NCI-H82 (cell line): ENCODE measurements at regions not wholly inside any gene's neighbourhood (a gene's known extent, or its start where the extent isn't known, plus 50 kb on each side); places are given as distances from the start of the nearest gene placed in this dataset.

ENCODE experiments used
- DNase-seq: peaks from one replicate; lab custom pipeline; 2025; lab: John Stamatoyannopoulos, UW

DNA sequence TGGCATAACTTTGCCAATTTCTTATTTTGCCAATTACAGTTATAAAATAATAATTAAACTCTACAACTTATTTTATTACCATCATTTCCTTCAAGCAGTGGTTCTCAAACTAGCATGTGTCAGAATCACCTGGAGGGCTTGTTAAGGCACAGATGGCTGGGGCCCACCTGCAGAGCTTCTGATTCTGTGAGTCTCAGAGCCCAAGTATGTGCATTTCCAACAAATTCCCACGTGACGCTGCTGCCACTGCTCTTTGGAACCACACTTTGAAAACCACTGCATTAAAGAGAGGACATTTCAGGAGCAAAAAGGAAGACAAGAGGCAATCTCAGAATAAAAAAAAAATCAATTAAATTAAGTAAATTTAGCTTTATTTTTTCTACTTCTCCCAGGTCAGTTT lies 94.0 kb upstream of the HNRNPA3 start:
- no peak for DNase-seq

DNA sequence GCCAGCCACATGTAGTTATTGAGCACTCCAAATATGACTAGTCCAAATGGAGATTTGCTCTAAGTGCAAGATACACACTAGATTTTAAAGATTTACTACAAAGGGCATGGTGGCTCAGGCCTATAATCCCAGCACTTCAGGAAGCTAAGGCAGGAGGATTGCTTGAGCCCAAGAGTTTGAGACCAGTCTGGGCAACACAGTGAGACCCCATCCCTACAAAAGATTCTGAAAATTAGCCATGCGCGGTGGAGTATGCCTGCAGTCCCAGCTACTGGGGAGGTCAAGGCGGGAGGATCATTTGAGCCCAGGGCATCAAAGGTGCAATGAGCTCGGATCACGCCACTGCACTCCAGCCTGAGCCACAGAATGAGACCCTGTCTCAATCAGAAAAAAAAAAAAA lies 93.5 kb upstream of the HNRNPA3 start:
- no peak for DNase-seq

DNA sequence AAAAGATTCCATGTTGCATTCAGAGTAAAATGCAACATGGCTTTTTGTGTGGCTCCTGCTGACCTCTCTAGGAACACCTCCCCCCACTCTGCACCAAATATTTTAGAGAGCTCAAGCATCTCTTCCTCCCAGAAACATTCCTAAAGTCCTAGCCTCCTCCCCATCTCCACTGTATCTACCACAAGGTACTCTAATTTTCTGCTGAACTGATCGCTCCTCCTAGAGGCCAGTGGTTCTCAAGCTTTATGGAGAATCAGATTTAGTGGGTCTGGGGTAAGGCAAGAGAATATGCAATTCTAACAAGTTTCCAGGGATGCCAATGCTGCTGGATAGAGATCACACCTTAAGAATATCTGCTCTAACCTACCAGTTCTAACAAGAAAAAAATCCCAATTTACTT lies 89.5 kb upstream of the HNRNPA3 start:
- no peak for DNase-seq

DNA sequence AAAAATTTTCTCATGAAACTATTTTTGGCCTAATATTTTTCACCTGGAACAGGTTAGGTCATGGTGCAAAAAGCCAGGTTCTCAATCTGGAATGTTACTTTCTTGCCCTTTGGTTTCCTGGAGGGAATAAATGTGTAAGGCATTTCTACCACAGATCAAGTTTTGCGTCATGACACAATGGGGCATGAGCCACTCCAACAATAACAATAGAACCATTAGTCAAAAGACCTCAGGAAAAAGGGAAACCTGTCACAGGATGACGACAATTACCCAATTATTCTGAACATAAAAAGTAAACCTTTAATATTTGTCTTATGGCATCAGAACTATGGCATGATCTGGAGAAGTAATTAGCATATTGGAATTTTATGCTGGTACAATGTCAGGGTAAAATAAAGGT lies 88.2 kb upstream of the HNRNPA3 start:
- no peak for DNase-seq

DNA sequence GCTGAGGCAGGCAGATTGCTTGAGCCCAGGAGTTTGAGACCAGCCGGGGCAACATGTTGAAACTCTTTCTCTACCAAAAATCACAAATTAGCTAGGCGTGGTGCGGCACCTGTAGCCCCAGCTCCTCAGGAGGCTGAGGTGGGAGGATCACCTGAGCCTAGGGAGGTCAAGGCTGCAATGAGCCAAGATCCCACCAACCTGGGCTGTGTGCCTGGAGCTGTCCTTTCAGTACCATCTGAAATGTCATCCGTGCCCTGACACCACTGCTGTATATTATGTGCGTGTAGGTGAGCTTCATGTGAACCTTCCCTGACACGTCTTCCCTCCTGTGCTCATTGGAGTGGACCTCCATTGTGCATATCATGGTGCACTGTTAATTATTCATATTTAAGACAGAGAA lies 84.8 kb upstream of the HNRNPA3 start:
- DNase-seq = no peak

DNA sequence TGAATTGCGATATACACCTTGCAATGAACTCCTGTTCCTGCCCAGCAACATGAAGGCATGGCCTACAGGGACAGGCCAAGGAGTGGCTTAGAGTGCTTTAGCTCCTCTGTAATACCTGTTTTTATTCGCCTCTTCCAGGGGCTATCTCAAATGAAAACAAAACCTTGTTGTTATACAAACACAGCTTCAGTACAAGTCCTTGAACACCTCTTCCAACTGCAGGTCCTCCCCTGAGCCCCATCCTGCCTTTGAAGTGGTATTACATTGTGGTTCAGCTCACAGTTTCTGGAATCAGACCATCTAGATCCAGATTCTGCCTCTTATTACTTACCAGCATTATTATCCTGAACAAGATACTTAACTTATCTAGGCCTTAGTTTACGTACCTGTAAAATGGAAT lies 83.0 kb upstream of the HNRNPA3 start:
- no peak for DNase-seq

DNA sequence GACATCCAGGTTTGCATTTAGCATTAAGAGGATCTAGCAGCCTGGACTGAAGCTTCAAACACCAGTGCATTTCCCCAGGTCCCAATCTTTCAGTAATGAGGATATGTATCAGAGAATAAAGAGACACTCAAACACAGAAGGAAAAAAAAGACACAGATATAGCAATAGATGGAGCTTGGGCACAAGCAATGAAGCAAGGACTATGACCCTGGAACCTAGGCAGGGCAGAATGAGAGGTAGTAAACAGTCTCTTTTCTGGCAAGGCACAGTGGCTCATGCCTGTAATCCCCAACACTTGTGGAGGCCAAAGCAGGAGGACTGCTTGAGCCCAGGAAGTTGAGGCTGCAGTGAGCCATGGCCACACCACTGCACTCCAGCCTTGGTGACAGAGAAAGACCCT lies 80.7 kb upstream of the HNRNPA3 start:
- no peak for DNase-seq

DNA sequence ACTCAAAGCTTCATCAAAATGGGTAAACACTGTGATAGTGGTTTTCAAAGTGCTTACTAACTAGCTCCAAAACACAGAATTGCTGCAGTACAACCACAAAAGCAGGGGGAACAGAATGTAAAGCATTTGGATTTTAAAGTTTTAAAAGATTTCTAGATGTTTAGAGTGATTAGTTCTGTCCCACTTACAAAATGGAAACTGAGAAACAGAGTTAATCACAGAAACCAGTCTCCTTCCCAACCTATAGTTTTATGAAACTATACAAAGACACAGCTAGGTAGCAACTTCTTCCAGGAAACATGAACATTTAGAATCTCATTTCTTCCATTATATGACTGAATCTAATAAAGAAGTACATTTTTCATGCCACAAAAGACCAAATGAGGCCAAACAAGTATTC lies 73.8 kb upstream of the HNRNPA3 start:
- no peak for DNase-seq

DNA sequence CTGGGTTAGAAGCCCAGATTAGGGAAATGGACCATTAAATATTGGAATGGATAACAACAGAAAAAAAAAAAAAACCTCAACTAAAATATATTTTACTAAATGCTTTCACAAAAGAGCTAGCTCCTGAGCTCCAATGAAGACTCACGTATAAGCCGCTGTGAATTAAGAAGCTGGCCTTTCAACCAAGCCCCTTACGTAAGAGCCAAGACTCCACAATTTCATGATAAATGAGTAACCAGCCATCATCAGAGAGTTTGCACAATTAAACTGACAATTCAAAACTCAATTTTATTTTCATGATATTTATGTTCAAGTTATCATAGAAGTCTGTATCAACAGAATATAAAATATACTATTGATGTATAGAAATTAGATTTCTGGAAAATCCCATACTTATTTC lies 70.7 kb upstream of the HNRNPA3 start:
- DNase-seq = no peak

DNA sequence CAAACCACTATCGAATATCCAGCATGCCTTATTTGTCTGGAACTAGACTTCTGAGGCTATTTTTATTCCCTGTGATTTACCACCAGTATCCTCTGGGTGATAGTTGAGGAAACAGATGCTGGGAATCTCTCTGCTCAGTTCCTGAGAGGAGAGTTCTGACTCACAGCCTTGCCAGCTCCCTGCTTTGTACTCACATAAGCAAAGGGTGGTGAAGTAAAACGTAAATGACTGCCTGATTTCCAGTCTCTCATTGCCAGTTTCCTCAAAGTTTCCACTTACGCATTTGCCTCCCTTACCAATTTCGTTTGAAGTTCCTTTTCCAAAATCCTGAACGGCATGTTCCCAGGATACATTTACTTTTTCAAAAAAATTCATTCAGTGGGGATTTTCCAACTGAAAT lies 69.2 kb upstream of the HNRNPA3 start:
- peak; percentile 58 for DNase-seq

DNA sequence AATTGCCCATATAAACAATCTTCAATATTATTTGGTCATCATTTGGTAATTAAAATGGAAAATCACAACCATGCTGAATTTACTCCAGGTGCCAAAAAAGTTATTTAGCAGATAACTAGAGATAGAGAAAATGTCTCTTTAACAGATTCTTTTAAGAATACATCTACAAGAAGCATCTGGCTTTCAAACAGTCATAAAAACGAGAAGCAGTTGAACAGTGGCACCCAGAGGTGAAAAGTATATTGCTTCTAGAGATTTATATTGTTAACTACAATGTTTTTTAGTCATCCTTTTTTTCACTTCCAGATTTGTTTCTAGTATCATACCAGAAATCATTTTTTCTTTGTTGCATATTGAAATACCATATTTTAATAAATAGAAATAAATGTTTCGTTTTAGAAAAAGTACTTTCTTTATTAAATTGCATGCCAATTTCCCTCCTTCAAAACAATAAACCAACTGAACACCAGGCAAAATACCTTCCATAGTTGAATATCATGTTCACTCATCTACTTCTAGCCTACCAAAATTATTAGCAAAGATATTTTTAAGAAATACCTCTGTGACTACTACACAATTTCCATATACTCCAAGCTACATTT lies 65.4 kb upstream of the HNRNPA3 start:
- DNase-seq = peak; percentile 85

DNA sequence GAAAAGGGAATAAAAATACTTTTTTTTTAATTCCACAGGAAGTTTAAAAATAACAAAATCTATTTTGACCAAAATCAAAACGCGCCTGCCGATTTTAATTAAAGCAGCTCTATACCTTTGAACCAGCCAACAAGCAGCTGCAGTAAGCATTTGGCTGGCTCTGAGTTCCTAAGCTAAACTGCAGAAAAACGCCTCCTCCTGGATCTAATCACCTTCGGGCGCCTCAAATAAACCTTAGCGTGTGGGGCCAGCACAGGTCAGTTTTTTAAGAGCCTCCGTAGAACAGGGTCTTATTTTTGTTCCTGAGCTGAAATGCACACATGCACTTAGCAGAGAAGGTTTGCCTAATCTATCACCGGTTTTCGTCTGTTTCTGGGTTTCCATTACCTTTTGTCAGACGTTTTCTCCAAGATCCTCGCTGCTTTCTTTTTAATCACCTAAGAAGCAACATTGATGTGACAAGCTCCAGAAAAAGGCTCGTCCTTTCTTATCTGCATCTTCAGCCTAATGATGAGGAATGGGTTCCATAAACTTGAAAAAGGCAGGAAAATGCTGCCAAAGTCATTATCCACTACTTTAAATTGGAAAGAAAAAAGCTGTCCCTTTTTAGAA lies 64.7 kb upstream of the HNRNPA3 start:
- peak; percentile 61 for DNase-seq

DNA sequence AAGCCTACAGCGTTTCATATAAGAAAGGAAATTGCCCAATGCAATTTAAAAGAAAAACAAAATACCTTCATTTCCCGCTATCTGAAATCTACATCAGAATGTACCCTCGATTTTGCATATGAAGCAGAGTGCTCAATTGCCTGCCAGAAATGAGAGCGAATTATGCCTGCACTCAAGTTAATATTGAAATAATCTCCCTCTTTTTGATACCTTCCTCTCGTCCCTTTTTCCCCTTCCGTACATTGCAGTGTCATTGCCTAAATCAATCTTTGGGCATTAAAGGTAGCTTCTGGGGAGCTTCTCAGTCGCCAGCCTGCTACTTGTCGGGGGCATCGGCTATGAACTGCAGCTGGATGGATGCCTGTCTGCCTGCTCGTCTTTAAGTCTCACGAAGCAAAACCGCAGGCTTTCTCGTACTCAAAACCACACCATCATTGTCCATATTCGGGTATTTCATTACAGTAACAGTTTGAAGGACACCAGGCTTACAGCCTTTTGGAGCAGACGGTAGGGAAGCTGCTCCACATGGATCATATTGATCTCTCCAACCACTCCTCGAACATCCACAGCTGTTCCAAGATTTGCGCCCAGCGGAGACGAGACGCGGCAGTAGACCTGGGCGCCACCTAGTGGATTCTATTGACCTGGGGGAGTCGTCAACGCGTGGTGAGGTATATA lies 64.0 kb upstream of the HNRNPA3 start:
- DNase-seq = peak; percentile 97

DNA sequence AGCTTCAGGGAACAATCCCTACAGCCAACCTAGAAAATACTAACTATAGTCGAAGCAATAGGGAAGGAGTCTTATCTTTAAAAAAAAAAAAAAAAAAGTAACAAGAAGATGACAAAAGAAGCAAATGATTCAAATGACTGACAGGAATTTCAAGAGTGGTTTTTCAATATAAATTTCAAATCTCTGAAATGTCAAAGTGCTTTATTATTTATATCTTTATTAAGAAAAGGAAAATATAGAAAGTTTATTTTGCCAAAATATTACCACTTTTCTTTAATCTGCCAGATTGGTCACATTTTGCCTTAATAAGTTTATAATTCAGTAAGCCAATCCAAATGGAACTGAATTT lies 63.5 kb upstream of the HNRNPA3 start:
- no peak for DNase-seq

DNA sequence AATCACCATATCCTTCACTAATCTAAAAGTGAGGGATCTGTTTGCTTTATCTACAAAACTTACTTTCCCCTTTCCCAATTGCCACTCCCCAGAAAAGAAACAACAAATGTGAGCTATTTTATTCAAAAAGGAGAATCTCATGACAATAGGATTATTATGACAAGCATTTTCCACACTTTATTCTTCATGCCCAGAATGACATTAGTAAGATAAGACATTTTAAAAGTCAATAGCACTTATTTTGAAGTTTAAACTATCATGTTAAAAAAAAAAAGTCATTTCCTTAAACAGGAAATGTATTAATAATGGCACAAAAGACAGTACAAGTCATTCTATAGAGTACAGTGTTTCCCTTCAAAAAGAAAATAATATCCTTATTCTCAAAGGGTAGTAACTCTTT lies 58.8 kb upstream of the HNRNPA3 start:
- no peak for DNase-seq

DNA sequence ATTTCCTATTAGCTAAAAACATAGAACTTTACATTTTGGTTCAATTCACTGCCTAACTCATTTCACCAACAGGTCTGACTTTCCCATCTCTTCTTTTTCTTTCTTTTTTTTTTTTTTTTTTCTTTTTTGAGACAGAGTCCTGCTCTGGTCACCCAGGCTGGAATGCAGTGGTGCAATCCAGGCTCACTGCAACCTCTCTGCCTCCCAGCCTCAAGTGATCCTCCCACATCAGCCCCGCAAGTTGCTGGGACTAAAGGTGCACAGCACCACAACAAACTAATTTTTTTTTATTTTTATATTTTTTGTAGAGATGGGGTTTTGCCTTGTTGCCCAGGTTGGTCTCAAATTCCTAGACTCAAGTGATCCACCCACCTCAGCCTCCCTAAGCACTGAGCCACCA lies 57.8 kb upstream of the HNRNPA3 start:
- DNase-seq = no peak

DNA sequence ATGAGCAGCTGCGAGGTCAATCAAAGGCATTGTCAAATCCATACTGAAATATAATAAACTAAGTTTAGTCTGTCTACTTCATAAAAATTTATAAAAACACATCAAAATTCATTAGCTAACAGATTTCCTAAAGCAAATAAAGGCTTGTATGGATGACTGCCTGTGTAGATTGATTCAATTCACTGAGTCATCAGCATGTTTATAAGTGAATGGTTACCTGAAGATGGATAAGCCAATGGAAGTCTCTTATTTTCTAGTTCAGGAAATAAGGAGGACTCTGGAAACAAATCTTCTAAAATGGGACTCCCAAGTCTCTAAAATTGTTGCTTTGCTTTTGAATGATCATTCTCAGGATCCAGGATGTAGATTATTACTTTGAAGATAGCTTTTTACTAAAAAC lies 57.0 kb upstream of the HNRNPA3 start:
- no peak for DNase-seq

DNA sequence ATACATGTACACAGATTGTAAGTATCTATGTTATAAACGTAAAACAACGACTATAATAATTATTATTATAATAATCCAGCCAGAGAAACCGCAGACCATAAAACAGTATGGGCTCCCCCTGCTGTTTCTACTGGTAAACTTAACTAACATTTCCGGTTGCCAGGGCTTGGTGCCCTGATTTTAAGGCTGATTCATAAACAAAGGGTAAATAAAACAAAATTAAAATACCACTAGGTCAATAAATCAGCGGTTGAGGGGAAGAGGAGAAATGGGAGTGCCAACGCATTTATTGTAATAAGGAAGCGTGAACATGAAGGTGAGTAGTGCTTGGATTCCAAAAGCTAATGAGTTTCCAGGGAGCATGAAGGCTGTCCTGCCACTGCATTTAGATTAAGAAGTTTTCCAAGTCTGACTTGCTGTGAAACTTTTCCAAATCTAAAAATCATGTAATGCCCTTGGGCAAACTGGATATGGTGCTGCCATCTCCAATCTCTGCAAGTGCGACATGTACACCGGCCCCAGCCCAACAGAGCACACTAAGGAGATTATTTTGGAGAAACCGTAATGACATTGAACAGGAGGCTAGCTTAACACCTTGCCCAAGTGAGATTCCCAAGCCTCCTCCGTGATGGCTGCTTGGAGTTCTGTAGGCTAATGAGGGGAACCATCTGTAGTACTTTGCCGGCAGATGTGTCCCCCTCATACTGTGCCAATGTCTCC lies 50.7 kb upstream of the HNRNPA3 start:
- peak; percentile 96 for DNase-seq
